OCI-LY7 (cell line): ENCODE measurements at regions not wholly inside any gene's neighbourhood (a gene's known extent, or its start where the extent isn't known, plus 50 kb on each side); places are given as distances from the start of the nearest gene placed in this dataset.

Experiments
- BruUV-seq: library from RNA; stranded (reverse); fragments of 400-500 nt; replicated peaks from 2 replicates; lab custom pipeline; 2021; lab: Mats Ljungman, UMichigan
- CTCF ChIA-PET: fragments of 300-600 bp; sonication (Branson Sonifier 250); formaldehyde crosslinking; loops from one replicate; lab custom pipeline; 2022; ENCODE audit warnings: antibody characterized with exemption; ENCODE audit not compliant: unreplicated experiment; lab: Charles Lee
- POLR2A ChIA-PET: fragments of 300-600 bp; sonication (Branson Sonifier 250); formaldehyde crosslinking; loops from one replicate; lab custom pipeline; 2022; ENCODE audit warnings: antibody characterized with exemption; lab: Charles Lee
- DNase-seq: peaks from one replicate; pipeline ENCODE4 v3.0.0-alpha.2; 2015; ENCODE audit warnings: low spot score
- H2AFZ ChIP-seq: fragments of 200-600 bp; sonication (generic), shearing (Covaris generic); 2 replicates; pipeline ENCODE4 v1.6.1; 2014; ENCODE audit warnings: mild to moderate bottlenecking, antibody characterized with exemption, low read length, moderate library complexity
- H3K27ac ChIP-seq: fragments of 200-600 bp; sonication (generic); 2 replicates; pipeline ENCODE4 v1.5.1; 2014; ENCODE audit warnings: mixed run types, low read depth, mild to moderate bottlenecking, moderate library complexity, low read length, inconsistent platforms; ENCODE audit not compliant: poor library complexity, severe bottlenecking
- H3K36me3 ChIP-seq: fragments of 200-600 bp; sonication (generic); 2 replicates; pipeline ENCODE4 v1.6.1; 2014; ENCODE audit warnings: mild to moderate bottlenecking, antibody characterized with exemption, low read length, moderate library complexity, mixed read lengths; ENCODE audit not compliant: insufficient read depth
- H3K4me1 ChIP-seq: fragments of 200-600 bp; sonication (generic); 2 replicates; pipeline ENCODE4 v1.5.1; 2014; ENCODE audit warnings: mild to moderate bottlenecking, low read length; ENCODE audit not compliant: insufficient read depth, poor library complexity, severe bottlenecking
- H3K4me2 ChIP-seq: fragments of 200-600 bp; sonication (generic); 2 replicates; pipeline ENCODE4 v1.6.1; 2014; ENCODE audit warnings: mild to moderate bottlenecking, low read length
- H3K4me3 ChIP-seq: fragments of 200-600 bp; sonication (generic); 2 replicates; pipeline ENCODE4 v1.5.1; 2014; ENCODE audit warnings: mild to moderate bottlenecking, low read depth, low read length; ENCODE audit not compliant: poor library complexity, severe bottlenecking
- H3K79me2 ChIP-seq: fragments of 200-600 bp; sonication (generic); 2 replicates; pipeline ENCODE4 v1.6.1; 2016; ENCODE audit warnings: low read depth, mild to moderate bottlenecking, low read length, moderate library complexity, mixed read lengths; ENCODE audit not compliant: insufficient read depth
- H3K9me2 ChIP-seq: fragments of 200-600 bp; sonication (generic); 2 replicates; pipeline ENCODE4 v1.6.1; 2016; ENCODE audit warnings: mild to moderate bottlenecking, low read length, mixed read lengths; ENCODE audit not compliant: insufficient read depth
- H3K9me3 ChIP-seq: fragments of 200-600 bp; sonication (generic); 2 replicates; pipeline ENCODE4 v1.6.1; 2014; ENCODE audit warnings: mild to moderate bottlenecking, mixed run types, low read length, mixed read lengths
- H4K20me1 ChIP-seq: fragments of 200-600 bp; sonication (generic); 2 replicates; pipeline ENCODE4 v1.6.1; 2014; ENCODE audit warnings: mild to moderate bottlenecking, antibody characterized with exemption, low read length, moderate library complexity, mixed read lengths; ENCODE audit not compliant: insufficient read depth
- EZH2phosphoT487 ChIP-seq: fragments of 200-600 bp; sonication (generic); IDR thresholded peaks from 2 replicates; pipeline ENCODE4 v1.6.1; 2018; ENCODE audit warnings: low read depth, borderline replicate concordance, mild to moderate bottlenecking, mixed run types, antibody characterized with exemption, low read length, moderate library complexity, mixed read lengths
- intact Hi-C: fragments of 100-400 bp; cut with micrococcal nuclease; formaldehyde crosslinking; loops from one replicate; pipeline ENCODE4 v1.10.0; 2022; ENCODE audit not compliant: unreplicated experiment
- TF ChIP-seq, protein P1 (sequence below): fragments of 200-600 bp; sonication (generic); conservative IDR thresholded peaks from 2 replicates; pipeline ENCODE4 v1.5.1; 2014; ENCODE audit warnings: mild to moderate bottlenecking, antibody characterized with exemption, low read length, moderate library complexity, mixed read lengths

DNA sequence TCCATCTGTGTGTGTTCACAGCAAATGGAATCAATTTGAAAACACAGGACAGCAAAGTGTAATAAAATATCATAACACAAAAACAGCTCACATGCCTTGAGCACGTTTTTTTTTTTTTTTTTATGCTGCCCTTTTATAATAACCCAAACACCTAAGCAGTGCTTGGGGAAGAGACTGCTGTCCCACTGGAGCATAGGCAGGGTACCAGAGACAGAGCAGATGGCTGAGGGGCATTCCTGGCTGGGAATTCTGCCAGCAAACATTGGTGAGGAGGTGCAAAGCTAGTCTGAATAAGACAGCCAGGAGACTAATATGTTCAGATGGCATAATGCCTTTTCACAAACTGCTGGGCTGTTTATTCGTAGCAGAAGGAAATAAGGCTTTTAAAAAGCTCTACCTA, 58.1 kb upstream of the SV2C start:
- H3K4me1 ChIP-seq, result no peaks in the 10 kb centered on the region

GRCh38 chr5:76022611-76023010, 60.6 kb upstream of the SV2C start:
- Histone ChIP-seq H3K79me2 (no peaks in the 10 kb centered on the region), H3K9me2 (no peaks in the 10 kb centered on the region), H3K4me3 (no peak overlapping the region), H3K9me3 (no peaks in the 10 kb centered on the region), H3K36me3 (no peaks in the 10 kb centered on the region), H4K20me1 (no peaks in the 10 kb centered on the region), H2AFZ (no peak overlapping the region), H3K4me2 (no peak overlapping the region), H3K27ac (no peak overlapping the region), H3K4me1 (no peaks in the 10 kb centered on the region)
- CTCF ChIA-PET, result no interaction called here
- TF ChIP-seq, protein P1, sequence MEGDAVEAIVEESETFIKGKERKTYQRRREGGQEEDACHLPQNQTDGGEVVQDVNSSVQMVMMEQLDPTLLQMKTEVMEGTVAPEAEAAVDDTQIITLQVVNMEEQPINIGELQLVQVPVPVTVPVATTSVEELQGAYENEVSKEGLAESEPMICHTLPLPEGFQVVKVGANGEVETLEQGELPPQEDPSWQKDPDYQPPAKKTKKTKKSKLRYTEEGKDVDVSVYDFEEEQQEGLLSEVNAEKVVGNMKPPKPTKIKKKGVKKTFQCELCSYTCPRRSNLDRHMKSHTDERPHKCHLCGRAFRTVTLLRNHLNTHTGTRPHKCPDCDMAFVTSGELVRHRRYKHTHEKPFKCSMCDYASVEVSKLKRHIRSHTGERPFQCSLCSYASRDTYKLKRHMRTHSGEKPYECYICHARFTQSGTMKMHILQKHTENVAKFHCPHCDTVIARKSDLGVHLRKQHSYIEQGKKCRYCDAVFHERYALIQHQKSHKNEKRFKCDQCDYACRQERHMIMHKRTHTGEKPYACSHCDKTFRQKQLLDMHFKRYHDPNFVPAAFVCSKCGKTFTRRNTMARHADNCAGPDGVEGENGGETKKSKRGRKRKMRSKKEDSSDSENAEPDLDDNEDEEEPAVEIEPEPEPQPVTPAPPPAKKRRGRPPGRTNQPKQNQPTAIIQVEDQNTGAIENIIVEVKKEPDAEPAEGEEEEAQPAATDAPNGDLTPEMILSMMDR, result no peak
- TF ChIP-seq EZH2phosphoT487, result no peak
- intact Hi-C loops, result no loop called here
- DNase-seq, result no peak
- POLR2A ChIA-PET, result interaction anchor here (0.6 to 0.8 kb wide), 2 partner anchors 17 to 19 kb away, joined by 3 read pairs; no protein-coding TSS in a partner anchor
- no TSS peak for BruUV-seq

More for the DNA sequence above, 58.1 kb upstream of the SV2C start:
- H3K79me2 ChIP-seq, result no peaks in the 10 kb centered on the region
- BruUV-seq, result no TSS peak
- ChIA-PET CTCF (no interaction called here), POLR2A (interaction anchor here (0.6 to 0.7 kb wide), 3 partner anchors 18 to 1101 kb away, joined by 3 read pairs; no protein-coding TSS in a partner anchor)
- H3K4me2 ChIP-seq, result no peak overlapping the region
- H3K36me3 ChIP-seq, result no peaks in the 10 kb centered on the region
- no peak overlapping the region for H2AFZ ChIP-seq
- no peak for DNase-seq
- no peak overlapping the region for H3K27ac ChIP-seq
- no peaks in the 10 kb centered on the region for H3K9me2 ChIP-seq
- H3K9me3 ChIP-seq, result no peaks in the 10 kb centered on the region
- TF ChIP-seq, protein P1, result no peak
- no peak for TF ChIP-seq EZH2phosphoT487
- H4K20me1 ChIP-seq, result no peaks in the 10 kb centered on the region
- intact Hi-C loops, result no loop called here
- H3K4me3 ChIP-seq, result no peak overlapping the region

DNA sequence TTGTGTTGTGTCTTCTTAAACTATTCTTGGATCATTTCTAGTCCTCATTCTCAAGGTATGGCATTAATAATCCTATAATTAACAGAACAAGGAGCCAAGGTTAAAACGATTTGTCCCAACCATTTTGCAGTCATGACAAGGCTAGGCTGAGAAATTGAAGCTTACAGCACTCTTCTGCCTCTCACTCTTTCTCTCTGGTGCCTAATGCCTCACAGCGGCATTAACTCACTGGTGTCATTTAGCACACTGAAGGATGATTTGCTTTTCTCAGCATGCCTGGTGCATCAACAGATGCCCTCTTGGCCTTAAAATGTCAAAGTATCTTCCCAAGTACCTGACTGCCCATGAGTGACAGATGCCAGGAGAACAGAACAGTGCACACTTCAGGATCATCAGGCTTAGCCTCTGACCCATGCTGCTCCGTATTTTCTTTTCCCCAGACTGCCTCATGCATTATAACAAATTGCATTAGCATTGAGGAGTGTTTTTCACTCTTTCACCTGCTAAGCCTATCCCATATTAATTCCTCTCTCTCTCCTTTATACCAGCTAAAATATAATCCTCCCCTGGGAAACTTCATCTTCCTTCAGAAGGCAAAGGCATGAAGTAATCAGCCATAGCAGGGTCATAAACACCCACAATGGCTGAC, 61.1 kb upstream of the SV2C start:
- H4K20me1 ChIP-seq, result no peaks in the 10 kb centered on the region
- no TSS peak for BruUV-seq
- no peaks in the 10 kb centered on the region for H3K4me1 ChIP-seq
- no peak overlapping the region for H3K4me2 ChIP-seq
- no peaks in the 10 kb centered on the region for H3K9me3 ChIP-seq
- H3K79me2 ChIP-seq, result no peaks in the 10 kb centered on the region
- TF ChIP-seq EZH2phosphoT487, result no peak
- TF ChIP-seq, protein P1, result no peak
- CTCF ChIA-PET, result no interaction called here
- intact Hi-C loops, result no loop called here
- no peak overlapping the region for H2AFZ ChIP-seq
- no peaks in the 10 kb centered on the region for H3K9me2 ChIP-seq
- POLR2A ChIA-PET, result interaction anchor here (0.7 to 0.8 kb wide), 2 partner anchors 20 to 370 kb away, joined by 3 read pairs; no protein-coding TSS in a partner anchor
- no peak overlapping the region for H3K27ac ChIP-seq
- no peak for DNase-seq
- no peaks in the 10 kb centered on the region for H3K36me3 ChIP-seq
- H3K4me3 ChIP-seq, result no peak overlapping the region
